ENCODE measurements at regions not wholly inside any gene's neighbourhood (a gene's known extent, or its start where the extent isn't known, plus 50 kb on each side); places are given as distances from the start of the nearest gene placed in this dataset.

DNA sequence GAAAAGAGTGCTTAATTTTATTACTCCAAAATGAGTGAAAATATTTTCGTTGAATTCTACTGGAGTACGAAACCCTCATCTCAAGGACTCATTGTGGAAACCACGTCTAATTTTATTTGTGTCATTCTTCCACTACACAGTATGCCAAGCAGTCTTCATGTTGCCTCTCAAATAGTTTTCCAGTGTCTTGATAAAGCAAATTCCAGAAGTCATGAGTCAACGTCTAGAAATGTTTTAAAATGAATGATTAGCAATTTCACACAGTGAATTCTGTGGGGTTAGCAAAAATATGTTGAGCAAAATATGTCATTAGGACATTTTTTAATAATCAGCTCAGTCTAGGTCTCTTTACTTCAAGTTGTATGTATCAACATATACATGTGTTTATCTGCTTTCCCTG, 865.5 kb downstream of the DSC3 start:
- Histone ChIP-seq H2BK120ac (ENCODE audit: low read depth, low read length, poor library complexity, severe bottlenecking) (no peak overlapping the region), H3K9me3 (ENCODE audit: control insufficient read depth, low read depth, low read length) (no peaks in the 10 kb centered on the region), H3T11ph (ENCODE audit: low read length) (no peak overlapping the region), H2BK15ac (ENCODE audit: low read depth, low read length) (no peak overlapping the region), H3K23me2 (ENCODE audit: insufficient read length, low read depth, low read length, poor library complexity, severe bottlenecking) (no peaks in the 10 kb centered on the region), H2BK12ac (ENCODE audit: insufficient read length, low read depth, low read length) (no peak overlapping the region), H2BK5ac (ENCODE audit: insufficient read length, low read length) (no peak overlapping the region), H2AFZ (ENCODE audit: low read length) (no peak overlapping the region), H3K18ac (ENCODE audit: insufficient read length, low read depth, low read length) (no peak overlapping the region), H2BK20ac (ENCODE audit: low read depth, low read length, poor library complexity, severe bottlenecking) (no peak overlapping the region), H3K27me3 (ENCODE audit: insufficient read depth, low read length) (no peaks in the 10 kb centered on the region), H3K4me2 (ENCODE audit: insufficient read depth, insufficient read length, low read length) (no peak overlapping the region), H3K4ac (ENCODE audit: low read depth, low read length) (no peak overlapping the region), H4K8ac (replicated peaks; ENCODE audit: insufficient read length, low read depth, low read length) (no peak overlapping the region), H3K79me2 (ENCODE audit: insufficient read depth, low read length) (no peaks in the 10 kb centered on the region), H2AK5ac (ENCODE audit: insufficient read length, low read length) (no peak overlapping the region), H3K27ac (ENCODE audit: insufficient read length, low read depth, low read length) (no peak overlapping the region), H4K91ac (ENCODE audit: insufficient read length, low read depth, low read length) (no peak overlapping the region), H3K14ac (ENCODE audit: insufficient read depth, low read length) (no peak overlapping the region), H3K79me1 (ENCODE audit: insufficient read depth, low read depth, low read length, poor library complexity, severe bottlenecking) (no peaks in the 10 kb centered on the region), H3K56ac (ENCODE audit: insufficient read length, low read depth, low read length) (no peak overlapping the region), H4K20me1 (ENCODE audit: control insufficient read depth, insufficient read depth, insufficient read length) (no peaks in the 10 kb centered on the region), H3K4me1 (ENCODE audit: insufficient read depth, low read length) (no peaks in the 10 kb centered on the region), H3K9ac (ENCODE audit: extremely low read depth, insufficient read length, low read length) (no peak overlapping the region), H3K23ac (ENCODE audit: insufficient read length, low read depth, low read length) (no peak overlapping the region), H4K5ac (ENCODE audit: insufficient read length, low read depth, low read length) (no peak overlapping the region)
- no peak overlapping the region for H3K27ac Mint-ChIP-seq
- peaks cover 4 to 5% of the 10 kb centered on the region in 2 experiments; a peak in 4 of 5 replicates for H3K9me3 Mint-ChIP-seq
- H3K27me3 Mint-ChIP-seq (ENCODE audit: low read depth) = no peaks in the 10 kb centered on the region
- TF ChIP-seq, protein P1, sequence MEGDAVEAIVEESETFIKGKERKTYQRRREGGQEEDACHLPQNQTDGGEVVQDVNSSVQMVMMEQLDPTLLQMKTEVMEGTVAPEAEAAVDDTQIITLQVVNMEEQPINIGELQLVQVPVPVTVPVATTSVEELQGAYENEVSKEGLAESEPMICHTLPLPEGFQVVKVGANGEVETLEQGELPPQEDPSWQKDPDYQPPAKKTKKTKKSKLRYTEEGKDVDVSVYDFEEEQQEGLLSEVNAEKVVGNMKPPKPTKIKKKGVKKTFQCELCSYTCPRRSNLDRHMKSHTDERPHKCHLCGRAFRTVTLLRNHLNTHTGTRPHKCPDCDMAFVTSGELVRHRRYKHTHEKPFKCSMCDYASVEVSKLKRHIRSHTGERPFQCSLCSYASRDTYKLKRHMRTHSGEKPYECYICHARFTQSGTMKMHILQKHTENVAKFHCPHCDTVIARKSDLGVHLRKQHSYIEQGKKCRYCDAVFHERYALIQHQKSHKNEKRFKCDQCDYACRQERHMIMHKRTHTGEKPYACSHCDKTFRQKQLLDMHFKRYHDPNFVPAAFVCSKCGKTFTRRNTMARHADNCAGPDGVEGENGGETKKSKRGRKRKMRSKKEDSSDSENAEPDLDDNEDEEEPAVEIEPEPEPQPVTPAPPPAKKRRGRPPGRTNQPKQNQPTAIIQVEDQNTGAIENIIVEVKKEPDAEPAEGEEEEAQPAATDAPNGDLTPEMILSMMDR (conservative IDR thresholded peaks at IDR 0.05) = no peak
- peaks cover 0 to 6% (median 0%) of the 10 kb centered on the region in 3 experiments; a peak in 2 of 7 replicates for H3K36me3 Mint-ChIP-seq (ENCODE audit: insufficient read depth in 1 of 3, low read depth in 3 of 3)
- WGBS (ENCODE audit: extremely low coverage, insufficient read length, low lambda C conversion rate) = no CpG with 5 or more reads among the region's 4 CpGs
- H3K4me1 Mint-ChIP-seq = no peaks in the 10 kb centered on the region
- no peak for DNase-seq
- no peak overlapping the region for H3K4me3 Mint-ChIP-seq
